ENCODE measurements at regions not wholly inside any gene's neighbourhood (a gene's known extent, or its start where the extent isn't known, plus 50 kb on each side); places are given as distances from the start of the nearest gene placed in this dataset.

DNA sequence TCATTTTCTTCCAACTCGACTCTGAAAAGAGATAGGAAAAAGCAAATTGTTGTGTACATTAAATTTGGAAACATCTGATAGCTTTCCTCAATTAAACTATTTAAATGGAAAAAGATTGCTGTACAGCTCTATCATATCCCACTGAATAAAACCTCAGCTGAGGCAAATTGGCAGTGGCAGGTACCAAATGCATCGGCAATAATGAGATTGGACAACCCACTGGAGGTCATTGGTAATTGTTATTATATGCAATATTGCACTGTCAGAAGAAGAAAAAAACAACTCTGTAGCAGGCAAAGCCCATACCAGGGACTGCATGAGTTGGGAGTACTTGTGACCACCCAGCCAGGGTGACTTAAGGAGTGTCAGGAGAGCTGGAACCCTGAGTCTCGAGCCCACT is 291.6 kb upstream of the SKOR2 start:
- DNase-seq (ENCODE audit: low spot score) = no peak

DNA sequence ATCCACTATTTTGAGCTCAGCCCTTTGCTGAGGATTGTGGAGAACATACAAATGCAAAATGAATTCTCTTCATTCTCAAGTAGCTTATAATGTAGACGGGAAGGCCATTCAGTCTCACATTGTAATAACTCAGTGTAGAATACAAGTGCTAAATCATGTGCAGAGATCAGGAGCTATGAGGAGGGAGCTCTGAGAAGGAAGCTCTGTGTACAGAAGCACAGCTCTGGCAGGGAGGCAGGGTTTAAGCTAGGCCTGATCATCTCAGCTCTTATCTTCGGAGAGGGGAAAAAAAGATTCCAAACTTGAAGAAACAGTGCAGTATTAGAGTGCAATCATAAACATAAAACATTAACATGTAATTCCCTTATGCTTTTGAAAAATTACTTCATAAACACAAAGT is 291.1 kb upstream of the SKOR2 start:
- DNase-seq (ENCODE audit: low spot score) = no peak

DNA sequence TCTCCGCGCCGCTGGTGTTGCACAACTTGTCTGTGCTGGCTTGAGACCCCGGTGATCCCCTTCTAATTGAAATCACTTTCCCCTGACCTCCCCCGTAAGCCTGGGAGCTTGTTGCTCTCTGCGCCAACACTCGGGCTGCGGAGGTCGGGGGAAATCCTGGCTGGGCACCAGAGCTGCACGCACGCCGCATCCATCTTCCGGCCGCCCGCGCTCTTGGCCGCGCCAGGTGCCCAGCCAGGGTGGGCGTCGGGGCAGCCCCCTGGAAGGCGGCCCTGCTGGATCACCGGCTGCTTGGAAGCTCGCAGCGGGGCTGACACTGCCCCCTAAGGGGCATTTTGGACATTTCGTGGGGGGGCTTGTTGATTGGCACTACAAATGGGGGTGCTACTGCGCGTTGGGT is 280.3 kb upstream of the SKOR2 start:
- no peak for DNase-seq (ENCODE audit: low spot score)

DNA sequence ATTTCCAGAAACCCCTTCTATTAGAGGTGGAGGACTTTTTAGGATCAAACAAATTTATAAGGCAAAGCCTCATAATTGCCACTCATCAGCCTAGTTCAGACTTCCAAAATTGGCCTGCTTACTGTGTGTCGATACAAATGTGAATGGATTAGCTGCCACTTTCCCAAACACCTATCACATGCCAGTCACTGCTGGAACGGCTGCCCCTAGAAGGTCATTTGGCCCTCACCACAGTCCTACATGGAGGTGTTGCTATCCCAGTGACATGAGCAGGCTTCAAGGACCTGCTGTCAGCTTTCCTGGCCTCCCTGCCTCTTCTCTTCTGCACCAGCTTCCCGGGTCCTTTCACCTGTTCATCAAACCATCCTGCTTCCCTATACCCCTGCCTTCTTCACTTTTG is 279.2 kb upstream of the SKOR2 start:
- no peak for DNase-seq (ENCODE audit: low spot score)

DNA sequence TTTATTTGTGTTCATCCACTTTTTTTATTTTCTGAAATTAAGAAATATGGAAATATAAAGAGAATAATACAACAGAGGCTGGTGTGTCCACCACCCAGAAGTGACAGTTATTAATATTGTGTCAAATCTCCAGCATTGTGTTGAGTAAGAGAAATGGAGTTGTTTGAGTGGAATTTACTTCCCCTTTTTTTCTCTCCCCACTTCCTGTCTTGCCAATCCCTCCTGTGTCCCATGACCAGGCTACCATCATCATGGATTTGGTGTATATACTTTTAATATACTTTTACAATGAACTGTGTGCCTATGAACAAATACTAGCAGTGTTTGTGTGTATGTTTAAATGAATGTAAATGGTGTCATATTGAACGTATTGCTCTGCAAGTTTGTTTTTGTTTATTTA is 276.9 kb upstream of the SKOR2 start:
- no peak for DNase-seq (ENCODE audit: low spot score)

DNA sequence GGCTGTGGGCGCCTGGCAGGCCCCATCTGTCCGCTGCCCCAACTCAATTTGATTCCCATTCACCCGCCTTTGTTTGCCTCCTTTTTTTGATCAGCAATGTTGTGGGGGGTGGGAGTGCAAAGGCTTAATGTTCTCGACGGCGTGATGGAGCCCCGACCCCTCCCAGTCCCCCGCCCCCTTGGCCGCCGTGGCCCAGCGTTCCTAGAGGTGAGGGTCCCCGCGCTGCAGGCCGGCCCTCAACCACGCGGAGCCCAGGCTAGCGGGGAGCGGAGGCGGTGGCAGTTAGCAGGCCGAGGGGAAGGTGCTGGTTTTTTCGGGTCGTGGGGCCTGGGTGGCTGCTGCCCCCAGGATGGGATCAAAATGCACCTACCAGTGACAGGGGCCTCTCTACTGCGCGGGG is 274.7 kb upstream of the SKOR2 start:
- no peak for DNase-seq (ENCODE audit: low spot score)

DNA sequence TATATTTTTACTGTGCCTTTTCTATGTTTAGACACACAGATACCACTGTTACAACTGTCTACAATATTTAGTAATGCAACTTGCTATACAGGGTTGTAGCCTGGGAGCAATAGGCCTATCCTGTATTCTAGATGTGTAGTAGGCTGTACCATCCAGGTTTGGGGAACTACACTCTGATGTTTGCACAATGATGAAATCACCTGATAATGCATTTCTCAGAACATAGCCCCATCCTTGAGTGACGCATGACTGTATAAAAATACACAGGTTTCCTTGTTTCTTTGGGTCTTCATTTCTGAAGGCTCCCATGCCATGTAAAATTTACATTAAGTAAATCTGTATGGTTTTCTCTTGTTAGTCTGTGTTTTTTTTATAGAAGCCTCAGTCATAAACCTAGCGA is 270.9 kb upstream of the SKOR2 start:
- no peak for DNase-seq (ENCODE audit: low spot score)

DNA sequence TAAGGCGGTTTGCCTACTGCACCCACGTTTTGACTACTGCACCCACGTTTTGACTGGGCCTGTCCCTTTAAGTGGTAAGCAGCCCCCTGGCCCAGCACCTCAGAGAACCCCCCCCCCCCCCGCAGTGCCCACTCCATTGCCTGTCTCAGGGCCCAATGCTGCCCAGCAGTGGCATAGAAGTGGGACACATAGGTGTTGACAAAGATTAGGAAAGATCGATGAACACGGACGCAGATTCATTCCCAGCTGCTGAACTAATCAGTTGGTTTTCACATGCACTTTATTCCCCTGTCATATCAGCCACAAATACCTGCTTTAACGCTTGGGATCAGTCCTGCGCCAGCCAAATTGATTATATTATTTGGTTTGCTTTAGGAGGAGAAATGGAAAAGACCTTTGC is 268.8 kb upstream of the SKOR2 start:
- DNase-seq (ENCODE audit: low spot score) = no peak

DNA sequence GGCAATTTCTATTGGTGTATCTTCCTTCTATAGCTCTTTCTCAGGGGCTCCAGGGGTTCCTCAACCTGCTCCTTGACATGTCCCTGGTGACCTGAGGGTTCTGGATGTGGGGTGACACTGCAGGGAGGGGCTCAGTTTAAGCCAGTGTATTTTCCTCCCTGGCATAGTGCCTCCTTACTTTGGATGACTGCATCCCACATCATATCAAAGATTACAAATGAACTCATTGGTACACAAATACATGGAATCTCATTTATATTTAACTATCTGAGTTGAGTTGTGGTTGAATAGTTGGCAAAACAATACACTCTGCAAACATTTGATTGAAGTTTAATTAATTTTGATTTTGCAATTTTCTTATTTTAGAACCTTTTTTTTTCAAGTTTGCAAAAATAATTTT is 268.2 kb upstream of the SKOR2 start:
- DNase-seq (ENCODE audit: low spot score) = no peak

DNA sequence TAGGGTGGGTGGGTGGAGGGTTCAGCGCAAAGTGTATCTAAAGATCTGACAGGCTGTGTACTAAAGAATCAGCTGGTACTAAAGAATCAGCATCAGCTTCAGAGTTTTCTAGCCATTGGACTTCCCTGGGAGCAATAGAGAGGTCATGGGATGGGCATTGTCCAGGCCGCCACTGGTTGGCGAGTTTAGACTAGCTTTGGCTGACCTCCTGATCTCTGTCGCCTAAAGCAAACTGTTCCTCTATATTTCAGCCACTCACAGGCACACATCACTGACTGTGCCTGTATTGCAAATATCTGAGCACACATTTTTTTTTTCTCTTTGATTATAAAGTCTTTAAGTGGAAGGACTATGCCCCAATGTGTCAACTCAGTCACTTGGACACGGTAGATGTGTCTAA is 267.8 kb upstream of the SKOR2 start:
- no peak for DNase-seq (ENCODE audit: low spot score)

DNA sequence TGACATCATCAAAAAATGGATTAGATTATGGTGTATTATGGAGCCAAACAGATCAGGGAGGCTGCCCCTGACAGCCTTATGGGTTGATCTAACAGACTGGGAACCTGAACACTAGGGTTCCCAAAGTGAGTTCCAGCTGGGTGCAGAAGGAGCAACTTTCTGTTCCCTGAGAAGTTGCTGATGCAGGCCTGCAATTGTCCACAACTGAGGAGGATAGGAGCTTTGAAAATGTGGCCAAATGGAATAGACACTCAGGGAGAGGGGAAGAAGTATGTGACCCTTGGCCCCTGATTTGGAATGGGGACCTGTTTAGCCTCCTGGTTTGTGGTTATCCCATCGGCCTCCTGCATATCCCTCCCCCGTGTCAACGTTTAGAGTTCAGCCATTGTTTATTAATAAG is 262.2 kb upstream of the SKOR2 start:
- DNase-seq (ENCODE audit: low spot score) = no peak

DNA sequence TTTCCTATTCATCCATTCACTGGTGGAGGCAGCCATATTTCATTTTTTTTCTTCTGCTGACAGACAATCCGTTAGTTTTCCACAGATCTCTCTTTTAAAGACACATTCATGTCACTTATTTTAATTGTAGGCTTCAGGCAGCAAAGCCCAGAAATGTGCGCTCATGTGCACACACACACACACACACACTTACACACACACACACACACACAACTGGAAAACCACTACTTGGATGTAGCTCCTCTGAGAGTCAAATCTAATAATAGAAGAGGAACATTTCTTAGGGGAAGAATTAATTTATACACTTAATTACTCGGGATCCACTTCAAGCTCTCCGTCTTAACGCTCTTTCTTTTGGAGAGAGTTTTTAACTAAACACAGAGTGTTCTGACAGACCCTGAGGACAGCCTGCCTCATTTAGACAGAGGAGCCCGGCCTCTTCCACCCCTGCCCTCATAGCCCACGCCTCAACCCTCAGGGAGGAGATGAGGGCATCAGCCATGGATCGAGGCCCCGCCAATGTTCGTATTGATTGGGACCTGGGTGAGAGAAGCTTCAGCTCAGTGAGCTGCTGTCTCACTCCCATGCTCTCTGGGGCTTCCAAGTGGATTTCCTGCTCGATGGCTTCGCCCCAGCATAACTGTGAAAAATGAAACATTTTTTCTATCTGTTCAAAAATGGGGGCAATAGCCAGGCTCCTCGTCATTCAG is 261.4 kb upstream of the SKOR2 start:
- DNase-seq (ENCODE audit: low spot score) = no peak

DNA sequence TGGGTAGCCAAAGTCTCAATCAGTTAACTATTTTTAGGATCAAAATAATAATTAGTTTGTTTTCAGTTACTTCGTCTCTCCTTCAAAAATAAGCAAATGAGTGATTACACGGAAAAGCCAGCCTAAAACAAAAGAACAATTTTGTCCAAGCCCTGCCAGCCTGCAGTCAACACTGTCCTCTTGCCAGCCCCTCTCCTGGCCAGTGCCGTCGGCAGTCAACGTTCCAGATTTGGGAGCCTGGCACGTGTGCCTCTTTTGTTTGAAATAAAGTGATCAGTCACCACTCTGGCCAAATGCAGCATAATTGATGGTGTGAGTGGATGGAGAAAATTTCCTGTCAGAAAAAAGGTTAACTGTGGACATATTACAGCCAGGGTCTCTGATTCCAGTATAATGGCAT is 260.6 kb upstream of the SKOR2 start:
- no peak for DNase-seq (ENCODE audit: low spot score)

DNA sequence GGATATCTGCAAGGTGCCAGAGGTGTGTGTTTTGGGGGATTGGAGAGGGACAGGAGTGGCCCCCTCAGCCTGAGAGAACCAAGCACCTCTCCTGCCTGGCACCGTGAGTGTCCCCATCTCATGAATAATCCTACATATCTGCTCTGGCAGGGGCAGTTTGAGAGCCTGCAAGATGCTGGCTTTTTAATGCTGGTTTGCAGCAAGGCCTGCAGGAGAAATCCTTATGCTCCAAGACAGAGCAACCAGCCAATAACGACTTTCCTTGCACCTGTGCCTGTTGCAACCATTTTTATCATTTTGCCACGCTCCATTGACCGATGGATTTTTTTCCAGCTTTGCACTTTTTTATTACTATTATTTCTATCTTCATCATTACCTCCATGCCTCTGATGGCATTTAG is 259.4 kb upstream of the SKOR2 start:
- no peak for DNase-seq (ENCODE audit: low spot score)

DNA sequence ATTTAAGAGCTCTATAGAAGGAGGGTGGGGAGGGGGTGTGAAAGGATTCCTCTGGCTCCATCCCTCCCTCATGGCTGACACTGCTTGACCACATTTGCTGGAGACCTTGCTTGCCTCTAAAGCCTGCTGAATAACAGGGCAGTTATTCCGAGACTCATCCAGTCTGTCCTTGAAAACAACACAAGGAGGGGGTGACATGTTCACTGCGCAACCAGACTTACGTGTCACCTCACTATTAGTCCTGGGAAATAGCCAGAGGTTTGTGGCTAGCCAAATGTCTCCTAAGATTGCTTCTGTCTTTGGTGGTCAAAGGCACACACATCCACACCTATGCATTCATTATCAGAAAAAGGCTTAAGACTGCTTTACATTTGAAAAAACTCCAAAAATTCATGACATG is 256.2 kb upstream of the SKOR2 start:
- no peak for DNase-seq (ENCODE audit: low spot score)

DNA sequence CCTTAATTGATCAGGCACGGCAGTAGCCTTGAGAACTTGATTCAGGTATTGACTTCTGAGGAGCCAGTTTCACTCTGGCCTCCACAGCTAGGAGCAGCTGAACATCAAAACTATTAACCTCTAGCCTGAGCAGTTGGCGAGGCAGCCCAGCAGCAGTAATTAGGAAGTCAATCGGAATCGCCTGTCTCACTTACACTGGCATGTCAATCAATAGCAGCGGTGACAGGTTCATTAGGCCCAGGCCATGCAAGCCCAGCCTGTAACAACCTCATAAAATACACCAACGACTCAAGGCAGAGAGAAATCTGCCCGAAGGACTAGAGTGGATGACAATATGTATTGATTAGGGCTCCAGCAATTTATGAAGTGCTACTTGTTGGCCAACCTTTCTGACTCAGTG is 255.4 kb upstream of the SKOR2 start:
- no peak for DNase-seq (ENCODE audit: low spot score)

DNA sequence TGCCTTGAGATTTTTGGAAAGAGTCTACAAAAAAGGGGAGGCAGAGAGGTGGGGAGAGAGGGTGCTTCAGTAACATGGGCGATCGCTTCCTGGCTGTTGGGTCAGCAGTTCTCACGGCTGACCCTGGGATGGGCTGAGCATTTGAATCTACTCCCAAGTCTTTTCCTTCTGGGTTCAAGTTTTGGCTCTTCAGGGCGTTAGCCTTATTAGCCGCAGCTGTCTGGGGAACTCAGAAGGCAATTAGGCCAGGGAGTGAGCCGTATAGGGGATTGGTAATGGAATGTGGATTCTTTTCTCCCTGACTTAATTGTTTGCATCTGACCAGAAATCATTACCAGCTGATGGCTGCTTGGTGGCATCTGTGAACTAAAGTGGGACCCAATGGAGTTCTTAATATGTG is 250.5 kb upstream of the SKOR2 start:
- no peak for DNase-seq (ENCODE audit: low spot score)

DNA sequence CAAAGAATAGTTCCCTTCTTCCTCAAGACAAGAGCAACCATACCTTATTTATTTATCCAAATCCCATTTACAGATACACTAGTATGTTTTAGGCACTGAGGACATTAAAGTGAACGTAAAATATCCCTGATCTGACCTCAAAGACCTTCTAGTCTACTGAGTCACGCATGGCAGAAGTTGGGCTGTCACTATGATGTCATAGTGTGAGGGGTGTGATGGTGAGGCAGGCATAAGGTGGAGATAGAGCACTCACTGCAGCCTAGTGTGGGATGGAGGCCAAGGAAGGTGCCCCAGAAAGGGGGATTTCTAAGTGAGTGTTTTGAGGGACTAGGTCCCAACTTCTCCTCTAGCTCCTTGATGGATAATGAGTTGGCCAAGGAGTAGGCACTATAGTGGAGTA is 249.5 kb upstream of the SKOR2 start:
- DNase-seq (ENCODE audit: low spot score) = no peak

DNA sequence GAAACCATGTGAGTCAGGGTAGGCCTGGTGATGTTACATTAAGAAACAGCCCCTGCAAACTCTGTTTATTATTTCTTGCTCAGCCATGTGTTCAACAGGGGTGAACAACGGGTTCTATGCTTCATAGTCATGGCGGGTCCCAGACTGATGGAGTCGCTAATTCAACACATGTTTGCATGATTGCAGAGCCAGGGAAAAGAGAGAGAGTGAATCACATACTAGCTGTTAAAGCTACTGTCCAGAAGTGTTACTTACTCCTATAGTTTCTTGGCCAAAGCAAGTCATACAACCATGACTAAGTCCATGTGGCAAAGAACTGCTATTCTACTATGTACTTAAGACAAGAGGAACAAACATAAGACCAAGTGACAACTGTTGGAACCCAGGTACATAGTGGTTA is 241.2 kb upstream of the SKOR2 start:
- DNase-seq (ENCODE audit: low spot score) = no peak

DNA sequence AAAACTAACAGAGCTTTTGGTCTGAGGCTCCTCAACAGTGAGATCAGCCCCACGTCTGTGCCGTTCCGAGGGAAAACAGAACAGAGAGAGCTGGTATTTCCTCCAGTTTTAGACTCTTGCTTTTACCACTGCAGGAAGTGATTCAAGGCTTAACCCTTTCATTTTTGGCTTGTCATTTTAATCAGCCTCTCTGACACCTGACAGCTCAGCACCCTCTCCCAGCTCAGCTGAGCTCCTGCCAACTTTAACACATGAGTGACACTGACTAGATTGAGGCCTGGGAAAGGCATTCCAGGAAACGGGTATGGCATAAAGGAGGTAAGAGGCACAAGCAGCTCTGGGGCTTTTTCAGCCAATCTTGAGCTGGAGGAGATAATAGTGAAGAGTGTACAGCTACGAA is 239.4 kb upstream of the SKOR2 start:
- no peak for DNase-seq (ENCODE audit: low spot score)

DNA sequence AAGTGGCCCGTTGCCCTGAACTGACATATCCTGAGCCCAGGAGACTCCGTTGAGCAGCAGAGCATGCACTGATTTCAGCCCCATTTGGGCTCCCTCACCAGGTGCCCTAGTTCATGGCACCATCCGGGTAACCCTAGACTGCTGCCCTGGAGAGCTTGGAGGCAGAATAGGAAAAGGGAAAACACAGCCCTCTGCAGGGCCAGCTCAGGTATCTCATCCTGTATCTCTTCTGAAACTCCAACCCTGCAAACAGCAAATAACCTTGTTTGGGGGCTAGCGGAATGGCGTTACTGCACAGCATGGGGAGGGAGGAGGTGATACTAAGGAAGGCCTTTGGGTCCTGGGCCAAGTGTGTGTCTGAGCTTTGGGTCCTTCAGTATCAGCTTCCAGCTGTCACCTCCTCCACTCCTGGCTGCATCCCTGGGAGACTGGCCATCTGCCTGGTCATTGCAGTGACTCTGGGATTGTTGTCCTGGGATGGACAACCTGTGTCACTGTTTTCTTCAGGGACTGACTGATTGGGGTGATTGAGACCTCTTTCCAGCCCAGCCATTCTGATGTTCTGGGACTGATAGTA is 233.8 kb upstream of the SKOR2 start:
- DNase-seq (ENCODE audit: low spot score) = no peak

DNA sequence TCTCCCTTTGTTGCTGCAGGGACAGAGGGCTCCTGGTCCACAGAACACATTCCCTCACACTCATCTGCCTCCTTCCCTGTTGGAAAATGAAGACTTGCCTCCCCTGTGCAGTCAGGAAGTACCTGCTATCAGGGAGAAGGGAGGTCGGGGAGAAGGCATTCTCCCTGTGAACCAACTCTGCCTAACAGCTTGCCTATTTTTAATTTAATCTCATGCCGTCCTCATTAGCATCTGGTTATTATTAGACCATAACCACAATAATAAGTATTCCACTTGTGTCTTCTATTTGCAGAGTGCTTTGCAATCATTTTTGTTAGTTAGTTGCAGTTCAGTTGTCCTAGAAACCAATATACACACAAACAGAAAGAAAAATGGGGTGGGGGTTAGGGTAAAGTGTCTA is 232.6 kb upstream of the SKOR2 start:
- DNase-seq (ENCODE audit: low spot score) = no peak

DNA sequence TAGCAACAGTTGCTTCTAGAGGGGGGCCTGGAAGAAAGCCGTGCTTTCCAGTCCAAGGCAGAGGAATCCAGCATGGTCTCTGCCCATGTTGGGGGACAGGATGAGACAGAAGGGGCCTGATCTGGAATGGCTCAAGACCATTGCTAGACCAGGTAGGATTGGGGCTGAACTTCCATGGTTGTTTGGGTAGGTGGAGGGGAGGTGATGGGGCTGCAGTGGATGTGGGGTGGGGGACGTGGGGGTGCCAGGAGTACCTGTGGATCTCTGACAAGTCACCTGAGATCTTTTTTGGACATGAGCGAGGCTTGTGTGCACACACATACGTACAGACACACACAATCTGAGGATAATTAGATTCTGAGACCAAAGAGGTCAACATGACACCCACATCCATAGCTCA is 228.7 kb upstream of the SKOR2 start:
- no peak for DNase-seq (ENCODE audit: low spot score)

DNA sequence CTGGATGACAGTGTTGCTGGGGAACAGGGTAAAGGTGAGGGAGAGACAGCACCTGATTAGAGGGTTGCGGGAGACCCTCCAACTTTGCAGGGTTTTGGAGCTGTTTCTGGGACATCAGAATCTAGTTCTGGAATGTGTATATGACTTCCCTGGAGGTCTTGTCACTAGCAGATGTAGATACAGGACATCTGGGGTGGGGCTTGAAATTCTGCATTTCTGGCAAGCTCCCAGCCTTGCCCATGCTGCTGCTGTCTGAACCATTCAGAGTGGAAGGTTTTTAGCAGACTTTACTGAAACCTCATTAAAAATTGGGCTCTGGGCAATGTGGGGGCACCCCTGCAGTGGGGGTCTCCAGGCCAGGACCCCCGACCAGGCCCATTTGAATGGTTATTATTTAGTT is 220.3 kb upstream of the SKOR2 start:
- no peak for DNase-seq (ENCODE audit: low spot score)
